ENCODE measurements at regions not wholly inside any gene's neighbourhood (a gene's known extent, or its start where the extent isn't known, plus 50 kb on each side); places are given as distances from the start of the nearest gene placed in this dataset.
A peak's percentile ranks its signal among the peaks of the same experiment; 100 is the strongest.
"Not testable (repeated sequence)": the region's sequence is repeated elsewhere in the genome, so short reads cannot be mapped to it uniquely, and the experiment has no call there.

DNA sequence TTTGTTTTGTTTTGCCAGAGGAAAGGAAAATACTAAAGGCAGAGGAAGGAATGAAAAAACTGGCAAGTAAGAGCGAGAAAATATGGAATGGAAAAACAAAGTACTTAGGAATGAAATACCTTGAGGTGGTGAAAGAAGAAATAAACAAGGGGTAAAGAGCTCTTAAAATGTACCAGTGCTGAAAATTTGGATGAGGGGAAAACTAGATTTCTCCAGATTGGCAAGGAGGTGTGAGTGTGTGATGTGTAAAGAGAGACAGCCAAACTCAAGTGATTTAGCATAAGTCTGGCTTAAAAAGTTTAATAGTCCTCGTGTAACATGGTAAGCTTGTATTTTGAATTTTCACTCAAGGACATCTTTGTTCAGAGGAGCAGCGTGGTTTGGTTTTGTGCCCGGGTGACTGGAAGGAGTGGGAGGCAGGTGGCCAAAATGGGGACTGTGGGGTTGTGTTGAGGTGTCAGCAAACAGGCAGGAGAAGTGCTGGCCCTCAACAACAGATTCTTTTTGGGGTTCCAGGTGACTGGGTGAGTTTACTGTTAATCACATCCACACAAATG lies 102.7 kb downstream of the DACT1 start:
- H3K27me3 ChIP-seq, result no peaks in the 10 kb centered on the region

DNA sequence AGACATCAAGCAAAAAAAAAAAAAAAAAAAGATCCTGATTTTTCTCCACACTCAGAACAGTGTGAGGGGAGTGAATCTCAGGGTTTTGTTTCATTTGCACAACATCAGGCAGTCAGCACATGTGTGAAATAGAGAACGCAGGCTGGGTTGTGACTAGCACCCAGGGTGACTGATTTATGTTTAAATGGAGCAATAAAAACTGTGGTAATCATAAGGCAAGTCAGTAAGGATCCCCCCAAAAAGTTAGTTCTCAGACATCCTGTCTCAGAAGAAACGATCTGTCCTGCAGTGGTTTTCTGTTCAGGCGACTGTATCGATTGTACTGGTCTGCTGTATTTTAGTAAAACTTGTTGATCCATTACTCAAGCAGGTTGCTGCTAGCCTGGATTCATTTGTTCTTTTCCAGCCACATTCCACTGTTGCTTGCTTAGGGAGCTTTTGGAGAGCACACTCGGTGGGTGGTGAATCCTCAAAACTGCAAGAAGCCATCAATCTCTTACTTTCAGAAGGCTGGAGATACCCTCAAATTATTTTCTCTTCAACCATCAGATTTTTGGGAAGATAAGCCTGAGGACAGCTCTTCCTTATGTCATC lies 107.1 kb downstream of the DACT1 start:
- intact Hi-C loops (cut with DNase I), result no loop called here
- no peak for DNase-seq (ENCODE audit: low spot score in 2 of 2)
- H3K9me3 ChIP-seq, result no peaks in the 10 kb centered on the region
- TF ChIP-seq, protein P1, sequence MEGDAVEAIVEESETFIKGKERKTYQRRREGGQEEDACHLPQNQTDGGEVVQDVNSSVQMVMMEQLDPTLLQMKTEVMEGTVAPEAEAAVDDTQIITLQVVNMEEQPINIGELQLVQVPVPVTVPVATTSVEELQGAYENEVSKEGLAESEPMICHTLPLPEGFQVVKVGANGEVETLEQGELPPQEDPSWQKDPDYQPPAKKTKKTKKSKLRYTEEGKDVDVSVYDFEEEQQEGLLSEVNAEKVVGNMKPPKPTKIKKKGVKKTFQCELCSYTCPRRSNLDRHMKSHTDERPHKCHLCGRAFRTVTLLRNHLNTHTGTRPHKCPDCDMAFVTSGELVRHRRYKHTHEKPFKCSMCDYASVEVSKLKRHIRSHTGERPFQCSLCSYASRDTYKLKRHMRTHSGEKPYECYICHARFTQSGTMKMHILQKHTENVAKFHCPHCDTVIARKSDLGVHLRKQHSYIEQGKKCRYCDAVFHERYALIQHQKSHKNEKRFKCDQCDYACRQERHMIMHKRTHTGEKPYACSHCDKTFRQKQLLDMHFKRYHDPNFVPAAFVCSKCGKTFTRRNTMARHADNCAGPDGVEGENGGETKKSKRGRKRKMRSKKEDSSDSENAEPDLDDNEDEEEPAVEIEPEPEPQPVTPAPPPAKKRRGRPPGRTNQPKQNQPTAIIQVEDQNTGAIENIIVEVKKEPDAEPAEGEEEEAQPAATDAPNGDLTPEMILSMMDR (IDR thresholded peaks at IDR 0.05), result no peak
- no peaks in the 10 kb centered on the region for H3K27me3 ChIP-seq
- H3K36me3 ChIP-seq, result no peaks in the 10 kb centered on the region
- H3K4me1 ChIP-seq, result peaks cover 0 to 6% of the 10 kb centered on the region in 2 donors
- H3K4me3 ChIP-seq, result no peak overlapping the region
- H3K27ac ChIP-seq, result no peak overlapping the region

More for the DNA sequence above, 102.7 kb downstream of the DACT1 start:
- Histone ChIP-seq H3K4me3 (no peak overlapping the region), H3K27ac (peak overlapping the region; percentile 58 to 63), H3K4me1 (peaks cover 0 to 6% of the 10 kb centered on the region in 2 donors), H3K9me3 (no peaks in the 10 kb centered on the region), H3K36me3 (no peaks in the 10 kb centered on the region)
- TF ChIP-seq, protein P1 (IDR thresholded peaks at IDR 0.05), result no peak
- no peak for DNase-seq (ENCODE audit: low spot score in 2 of 2)
- intact Hi-C loops (cut with DNase I), result no loop called here

DNA sequence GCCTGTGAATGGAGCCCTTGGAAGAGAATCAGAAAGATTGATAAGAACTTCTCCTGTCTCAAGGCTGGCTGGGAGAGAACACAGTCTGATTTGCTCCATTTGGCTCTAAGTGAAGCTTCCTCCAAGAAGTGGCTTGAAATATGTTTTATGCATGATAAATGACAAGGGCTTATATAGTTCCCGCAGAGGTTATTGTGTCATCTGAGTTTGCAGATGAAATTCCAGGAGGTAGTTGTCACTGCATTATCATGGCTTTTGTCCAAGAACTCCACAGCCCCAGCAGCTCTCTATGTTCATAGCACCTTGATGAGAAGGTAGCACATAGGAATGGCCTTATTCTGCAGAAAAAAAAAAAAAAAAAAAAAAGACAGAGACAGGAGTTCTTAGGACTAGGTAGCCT lies 108.5 kb downstream of the DACT1 start:
- H3K9me3 ChIP-seq, result no peaks in the 10 kb centered on the region
- no peak overlapping the region for H3K27ac ChIP-seq
- intact Hi-C loops (cut with DNase I), result no loop called here
- no peaks in the 10 kb centered on the region for H3K27me3 ChIP-seq
- TF ChIP-seq, protein P1 (IDR thresholded peaks at IDR 0.05), result no peak
- H3K4me3 ChIP-seq, result no peak overlapping the region
- no peak for DNase-seq (ENCODE audit: low spot score in 2 of 2)
- no peaks in the 10 kb centered on the region for H3K36me3 ChIP-seq
- H3K4me1 ChIP-seq, result peaks cover 0 to under 1% of the 10 kb centered on the region in 2 donors

DNA sequence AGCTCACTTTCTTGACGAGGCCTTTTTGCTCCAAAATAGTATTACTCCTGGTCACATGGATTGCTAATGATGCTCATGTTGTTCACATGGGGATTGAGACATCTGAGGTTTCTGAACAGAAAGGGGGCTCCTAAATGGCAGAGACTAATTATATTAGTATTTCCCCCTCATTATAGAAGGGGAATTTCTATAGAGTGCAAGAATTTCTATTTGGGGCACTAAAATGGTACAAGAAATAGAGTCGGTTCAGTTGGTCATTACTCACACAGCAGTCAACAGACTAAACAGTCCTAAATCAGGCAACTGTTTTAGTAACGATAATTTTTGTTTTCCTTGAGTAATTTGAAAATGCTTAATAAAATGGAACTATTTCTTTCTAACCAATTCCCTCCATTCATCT lies 108.9 kb downstream of the DACT1 start:
- no peaks in the 10 kb centered on the region for H3K27me3 ChIP-seq
- H3K4me1 ChIP-seq, result peaks cover 0 to under 1% of the 10 kb centered on the region in 2 donors
- intact Hi-C loops (cut with DNase I), result no loop called here
- no peak overlapping the region for H3K27ac ChIP-seq
- H3K36me3 ChIP-seq, result no peaks in the 10 kb centered on the region
- TF ChIP-seq, protein P1 (IDR thresholded peaks at IDR 0.05), result no peak
- no peak overlapping the region for H3K4me3 ChIP-seq
- H3K9me3 ChIP-seq, result no peaks in the 10 kb centered on the region
- no peak for DNase-seq (ENCODE audit: low spot score in 2 of 2)

DNA sequence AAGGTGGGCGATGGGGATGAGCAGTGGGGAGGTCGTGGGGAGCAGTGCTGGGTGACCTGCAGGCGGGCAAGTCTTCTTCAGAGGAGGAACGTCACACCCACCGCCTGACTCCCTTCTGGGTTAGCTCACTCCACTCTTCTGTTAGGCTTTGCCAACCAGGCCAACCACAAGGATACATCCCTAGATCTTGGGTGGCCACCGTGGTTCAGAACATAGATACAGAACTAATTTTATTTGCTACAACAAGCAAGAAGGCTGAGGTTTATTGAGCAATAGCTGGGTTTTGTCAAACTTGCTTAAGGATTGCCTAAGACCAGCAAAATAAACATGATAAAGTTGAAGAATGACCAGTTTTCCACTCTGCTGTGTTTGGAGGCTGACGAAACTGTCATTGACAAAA lies 109.4 kb downstream of the DACT1 start:
- intact Hi-C loops (cut with DNase I), result no loop called here
- Histone ChIP-seq H3K4me1 (peaks cover 0 to 5% of the 10 kb centered on the region in 2 donors), H3K27me3 (no peaks in the 10 kb centered on the region), H3K36me3 (no peaks in the 10 kb centered on the region), H3K9me3 (no peaks in the 10 kb centered on the region), H3K27ac (no peak overlapping the region), H3K4me3 (no peak overlapping the region)
- DNase-seq (ENCODE audit: low spot score in 2 of 2), result peak; percentile 25 to 69
- TF ChIP-seq, protein P1 (IDR thresholded peaks at IDR 0.05), result no peak

DNA sequence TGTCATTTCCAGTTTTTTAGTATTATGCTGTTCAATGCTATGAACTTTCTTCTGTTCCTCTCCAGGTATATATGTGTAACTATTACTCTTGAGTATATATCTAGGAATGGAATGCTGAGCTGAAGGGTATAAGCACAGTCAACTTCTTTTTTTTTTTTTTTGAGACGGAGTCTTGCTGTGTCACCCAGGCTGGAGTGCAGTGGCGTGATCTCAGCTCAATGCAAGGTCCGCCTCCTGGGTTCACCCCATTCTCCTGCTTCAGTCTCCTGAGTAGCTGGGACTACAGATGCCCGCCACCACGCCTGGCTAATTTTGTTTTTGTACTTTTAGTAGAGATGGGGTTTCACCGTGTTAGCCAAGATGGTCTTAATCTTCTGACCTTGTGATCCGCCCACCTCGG lies 110.5 kb downstream of the DACT1 start:
- not testable (repeated sequence) for H3K4me1 ChIP-seq, H3K27me3 ChIP-seq

More for the DNA sequence above, 110.5 kb downstream of the DACT1 start:
- intact Hi-C loops (cut with DNase I); H3K36me3 ChIP-seq; H3K4me3 ChIP-seq; H3K27ac ChIP-seq; H3K9me3 ChIP-seq; DNase-seq (ENCODE audit: low spot score in 2 of 2): not testable (repeated sequence)
